ENCODE measurements at regions not wholly inside any gene's neighbourhood (a gene's known extent, or its start where the extent isn't known, plus 50 kb on each side); places are given as distances from the start of the nearest gene placed in this dataset.

DNA sequence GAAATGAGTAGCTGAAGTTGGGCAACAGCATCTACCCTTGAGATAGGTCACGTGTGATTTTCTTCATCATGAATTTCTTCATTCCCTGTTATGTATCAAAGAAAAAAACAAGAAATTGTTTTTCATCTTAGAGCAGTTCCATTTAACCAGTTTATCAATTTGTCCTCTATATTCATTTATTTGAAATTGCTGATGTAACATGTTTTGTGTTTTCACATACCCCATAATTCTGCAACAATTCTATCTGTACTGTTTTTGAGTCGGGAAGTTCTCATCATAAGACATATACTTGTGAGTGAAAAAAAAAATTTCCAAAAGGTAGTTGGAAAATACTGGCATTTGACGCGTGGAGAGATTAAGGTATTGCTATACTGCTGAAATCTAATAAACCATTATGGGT lies 422.6 kb upstream of the REG3G start:
- no peaks in the 10 kb centered on the region for H4K20me1 ChIP-seq (ENCODE audit: control insufficient read depth, insufficient read depth, insufficient read length)
- no peak overlapping the region; a peak in 1 of 7 replicates for H3K27ac Mint-ChIP-seq
- WGBS (ENCODE audit: extremely low coverage, insufficient read length, low lambda C conversion rate): no CpG with 5 or more reads among the region's 4 CpGs
- no peaks in the 10 kb centered on the region for H3K79me2 ChIP-seq (ENCODE audit: insufficient read depth, low read length)
- H3K4ac ChIP-seq (ENCODE audit: low read depth, low read length): no peak overlapping the region
- H3T11ph ChIP-seq (ENCODE audit: low read length): no peak overlapping the region
- no peak overlapping the region for H3K14ac ChIP-seq (ENCODE audit: insufficient read depth, low read length)
- H3K27ac ChIP-seq (ENCODE audit: insufficient read length, low read depth, low read length): no peak overlapping the region
- no peak overlapping the region for H4K5ac ChIP-seq (ENCODE audit: insufficient read length, low read depth, low read length)
- no peak overlapping the region for H3K18ac ChIP-seq (ENCODE audit: insufficient read length, low read depth, low read length)
- no peak overlapping the region for H2BK120ac ChIP-seq (ENCODE audit: low read depth, low read length, poor library complexity, severe bottlenecking)
- H3K9ac ChIP-seq (ENCODE audit: extremely low read depth, insufficient read length, low read length): no peak overlapping the region
- H3K4me1 Mint-ChIP-seq: peaks cover 4 to 10% of the 10 kb centered on the region in 2 experiments
- DNase-seq: no peak
- H2BK20ac ChIP-seq (ENCODE audit: low read depth, low read length, poor library complexity, severe bottlenecking): no peak overlapping the region
- no peak overlapping the region for H2BK5ac ChIP-seq (ENCODE audit: insufficient read length, low read length)
- no peaks in the 10 kb centered on the region for H3K9me3 Mint-ChIP-seq
- no peak overlapping the region for H2BK12ac ChIP-seq (ENCODE audit: insufficient read length, low read depth, low read length)
- H3K36me3 Mint-ChIP-seq (ENCODE audit: insufficient read depth in 1 of 3, low read depth in 3 of 3): no peaks in the 10 kb centered on the region
- peaks cover 3% of the 10 kb centered on the region; the same call in 1 of the 2 replicates for H3K4me1 ChIP-seq (ENCODE audit: insufficient read depth, low read length)
- no peaks in the 10 kb centered on the region for H3K23me2 ChIP-seq (ENCODE audit: insufficient read length, low read depth, low read length, poor library complexity, severe bottlenecking)
- no peak overlapping the region for H2BK15ac ChIP-seq (ENCODE audit: low read depth, low read length)
- no peaks in the 10 kb centered on the region for H3K9me3 ChIP-seq (ENCODE audit: control insufficient read depth, low read depth, low read length)
- no peak overlapping the region for H2AFZ ChIP-seq (ENCODE audit: low read length)
- H4K8ac ChIP-seq (replicated peaks; ENCODE audit: insufficient read length, low read depth, low read length): no peak overlapping the region
- no peak overlapping the region for H2AK5ac ChIP-seq (ENCODE audit: insufficient read length, low read length)
- H3K27me3 Mint-ChIP-seq (ENCODE audit: low read depth): no peaks in the 10 kb centered on the region
- TF ChIP-seq, protein P1, sequence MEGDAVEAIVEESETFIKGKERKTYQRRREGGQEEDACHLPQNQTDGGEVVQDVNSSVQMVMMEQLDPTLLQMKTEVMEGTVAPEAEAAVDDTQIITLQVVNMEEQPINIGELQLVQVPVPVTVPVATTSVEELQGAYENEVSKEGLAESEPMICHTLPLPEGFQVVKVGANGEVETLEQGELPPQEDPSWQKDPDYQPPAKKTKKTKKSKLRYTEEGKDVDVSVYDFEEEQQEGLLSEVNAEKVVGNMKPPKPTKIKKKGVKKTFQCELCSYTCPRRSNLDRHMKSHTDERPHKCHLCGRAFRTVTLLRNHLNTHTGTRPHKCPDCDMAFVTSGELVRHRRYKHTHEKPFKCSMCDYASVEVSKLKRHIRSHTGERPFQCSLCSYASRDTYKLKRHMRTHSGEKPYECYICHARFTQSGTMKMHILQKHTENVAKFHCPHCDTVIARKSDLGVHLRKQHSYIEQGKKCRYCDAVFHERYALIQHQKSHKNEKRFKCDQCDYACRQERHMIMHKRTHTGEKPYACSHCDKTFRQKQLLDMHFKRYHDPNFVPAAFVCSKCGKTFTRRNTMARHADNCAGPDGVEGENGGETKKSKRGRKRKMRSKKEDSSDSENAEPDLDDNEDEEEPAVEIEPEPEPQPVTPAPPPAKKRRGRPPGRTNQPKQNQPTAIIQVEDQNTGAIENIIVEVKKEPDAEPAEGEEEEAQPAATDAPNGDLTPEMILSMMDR (conservative IDR thresholded peaks at IDR 0.05): no peak
- no peak overlapping the region for H3K23ac ChIP-seq (ENCODE audit: insufficient read length, low read depth, low read length)
- H3K4me2 ChIP-seq (ENCODE audit: insufficient read depth, insufficient read length, low read length): no peak overlapping the region
- H3K27me3 ChIP-seq (ENCODE audit: insufficient read depth, low read length): no peaks in the 10 kb centered on the region
- no peaks in the 10 kb centered on the region for H3K79me1 ChIP-seq (ENCODE audit: insufficient read depth, low read depth, low read length, poor library complexity, severe bottlenecking)
- no peak overlapping the region for H3K4me3 Mint-ChIP-seq
- no peak overlapping the region for H4K91ac ChIP-seq (ENCODE audit: insufficient read length, low read depth, low read length)
- no peak overlapping the region for H3K56ac ChIP-seq (ENCODE audit: insufficient read length, low read depth, low read length)

All from H9 (cell line).